Keratinocyte (primary cell): ENCODE measurements at regions not wholly inside any gene's neighbourhood (a gene's known extent, or its start where the extent isn't known, plus 50 kb on each side); places are given as distances from the start of the nearest gene placed in this dataset.

Source experiments
- EZH2 ChIP-seq: IDR thresholded peaks from one replicate; pipeline ENCODE4 v1.6.1; 2012; ENCODE audit warnings: inconsistent platforms, mild to moderate bottlenecking, low read length, moderate library complexity
- TF ChIP-seq, protein P1 (sequence below), 3 experiments: IDR thresholded peaks in 1 of 3; conservative IDR thresholded peaks in 1 of 3; optimal IDR thresholded peaks in 1 of 3; 2 replicates in 2 of 3; 3 replicates in 1 of 3; pipeline versions ENCODE3 to v1.5.1; 2011; ENCODE audit warnings: low read length in 3 of 3, mild to moderate bottlenecking in 3 of 3, moderate library complexity in 2 of 3, control low read depth in 1 of 3, inconsistent platforms in 1 of 3; ENCODE audit not compliant: insufficient read depth in 2 of 3; ENCODE audit errors: extremely low read depth in 1 of 3

DNA sequence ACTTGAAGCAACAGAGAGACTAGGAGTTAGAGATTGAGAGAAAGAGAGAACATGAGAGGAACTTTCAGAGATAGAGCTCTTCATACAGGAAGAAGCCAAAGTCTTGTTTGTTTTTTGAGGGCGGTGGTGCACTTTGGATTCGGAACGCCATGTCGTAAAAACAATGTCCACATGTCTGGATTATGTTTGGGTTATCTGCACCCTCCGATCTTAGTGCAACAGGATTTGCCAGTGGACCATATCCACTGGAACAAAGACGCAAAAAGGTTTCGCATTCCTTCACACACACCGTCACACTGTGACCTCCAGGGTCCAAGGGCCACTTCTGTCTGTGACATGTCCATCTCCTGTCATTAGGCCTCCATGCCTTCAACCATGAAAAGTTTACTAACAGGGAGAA, 141.8 kb upstream of the ATP11B start:
- TF ChIP-seq, protein P1, sequence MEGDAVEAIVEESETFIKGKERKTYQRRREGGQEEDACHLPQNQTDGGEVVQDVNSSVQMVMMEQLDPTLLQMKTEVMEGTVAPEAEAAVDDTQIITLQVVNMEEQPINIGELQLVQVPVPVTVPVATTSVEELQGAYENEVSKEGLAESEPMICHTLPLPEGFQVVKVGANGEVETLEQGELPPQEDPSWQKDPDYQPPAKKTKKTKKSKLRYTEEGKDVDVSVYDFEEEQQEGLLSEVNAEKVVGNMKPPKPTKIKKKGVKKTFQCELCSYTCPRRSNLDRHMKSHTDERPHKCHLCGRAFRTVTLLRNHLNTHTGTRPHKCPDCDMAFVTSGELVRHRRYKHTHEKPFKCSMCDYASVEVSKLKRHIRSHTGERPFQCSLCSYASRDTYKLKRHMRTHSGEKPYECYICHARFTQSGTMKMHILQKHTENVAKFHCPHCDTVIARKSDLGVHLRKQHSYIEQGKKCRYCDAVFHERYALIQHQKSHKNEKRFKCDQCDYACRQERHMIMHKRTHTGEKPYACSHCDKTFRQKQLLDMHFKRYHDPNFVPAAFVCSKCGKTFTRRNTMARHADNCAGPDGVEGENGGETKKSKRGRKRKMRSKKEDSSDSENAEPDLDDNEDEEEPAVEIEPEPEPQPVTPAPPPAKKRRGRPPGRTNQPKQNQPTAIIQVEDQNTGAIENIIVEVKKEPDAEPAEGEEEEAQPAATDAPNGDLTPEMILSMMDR (optimal IDR thresholded peaks at IDR 0.05 in 1 of 3, IDR thresholded peaks at IDR 0.05 in 1 of 3, conservative IDR thresholded peaks at IDR 0.05 in 1 of 3; ENCODE audit: extremely low read depth in 1 of 3, insufficient read depth in 2 of 3, low read length in 3 of 3): no peak
- TF ChIP-seq EZH2: no peak
